Natural killer cell treated with Interleukin-12 subunit alpha and Interleukin-12 subunit beta and Interleukin-15 and Interleukin-18, amount 100 ng/mL, for 72 hours (primary cell): ENCODE measurements at regions not wholly inside any gene's neighbourhood (a gene's known extent, or its start where the extent isn't known, plus 50 kb on each side); places are given as distances from the start of the nearest gene placed in this dataset.
"Not testable (repeated sequence)": the region's sequence is repeated elsewhere in the genome, so short reads cannot be mapped to it uniquely, and the experiment has no call there.

Experiments
- ATAC-seq, 2 donors: fragments of 150-1000 bp; cut with Tn5 transposase in 1 of 2; sonication (Bioruptor Pico), chemical (Tn5 transposase) in 1 of 2; 2 replicates each; pipeline ENCODE4 v1.10.0; 2021
- DNase-seq: peaks from one replicate; pipeline ENCODE4 v3.0.0; 2022; ENCODE audit warnings: low spot score
- H3K27ac Mint-ChIP-seq, 2 donors: 1 replicate in 1 of 2; 2 replicates in 1 of 2; pipeline ENCODE4 v1.8.0; 2022; ENCODE audit warnings: mixed read lengths in 2 of 2, mild to moderate bottlenecking in 1 of 2, moderate library complexity in 1 of 2
- H3K27me3 Mint-ChIP-seq, 2 donors: 1 replicate in 1 of 2; 2 replicates in 1 of 2; pipeline ENCODE4 v1.8.0; 2022; ENCODE audit warnings: mixed read lengths in 2 of 2
- H3K36me3 Mint-ChIP-seq: one replicate; pipeline ENCODE4 v1.8.0; 2022; ENCODE audit warnings: mixed read lengths
- H3K4me1 Mint-ChIP-seq, 2 donors: 1 replicate in 1 of 2; 2 replicates in 1 of 2; pipeline ENCODE4 v1.8.0; 2022; ENCODE audit warnings: low read depth in 2 of 2, mixed read lengths in 2 of 2, mild to moderate bottlenecking in 1 of 2
- H3K4me3 Mint-ChIP-seq: one replicate; pipeline ENCODE4 v1.8.0; 2022; ENCODE audit warnings: mixed read lengths
- H3K9me3 Mint-ChIP-seq: 2 replicates; pipeline ENCODE4 v1.8.0; 2022; ENCODE audit warnings: mixed read lengths

- no peaks in the 10 kb centered on the region for H3K4me1 Mint-ChIP-seq
- H3K36me3 Mint-ChIP-seq = no peaks in the 10 kb centered on the region
- ATAC-seq (no peak), DNase-seq (no peak)
- H3K4me3 Mint-ChIP-seq = no peak overlapping the region
- H3K27ac Mint-ChIP-seq = no peak overlapping the region
- no peaks in the 10 kb centered on the region for H3K9me3 Mint-ChIP-seq
- H3K27me3 Mint-ChIP-seq = peaks cover 15 to 27% of the 10 kb centered on the region in 2 donors
Measured at GRCh38 chr6:109897561-109898080, 80.5 kb upstream of the GPR6 start.

GRCh38 chr6:109901976-109902375, 76.1 kb upstream of the GPR6 start:
- Mint-ChIP-seq H3K27ac (no peak overlapping the region), H3K4me1 (no peaks in the 10 kb centered on the region), H3K27me3 (peaks cover 25 to 46% of the 10 kb centered on the region in 2 donors), H3K4me3 (no peak overlapping the region), H3K9me3 (no peaks in the 10 kb centered on the region), H3K36me3 (no peaks in the 10 kb centered on the region)
- DNase-seq (no peak), ATAC-seq (no peak)

- Mint-ChIP-seq H3K27ac (no peak overlapping the region), H3K36me3 (no peaks in the 10 kb centered on the region), H3K27me3 (peaks cover 21 to 41% of the 10 kb centered on the region in 2 donors), H3K4me1 (no peaks in the 10 kb centered on the region), H3K9me3 (no peaks in the 10 kb centered on the region), H3K4me3 (no peak overlapping the region)
- ATAC-seq (no peak), DNase-seq (no peak)
Measured at GRCh38 chr6:109902870-109903269, 75.2 kb upstream of the GPR6 start.

- H3K36me3 Mint-ChIP-seq = no peaks in the 10 kb centered on the region
- no peak overlapping the region for H3K27ac Mint-ChIP-seq
- no peak overlapping the region for H3K4me3 Mint-ChIP-seq
- H3K4me1 Mint-ChIP-seq = no peaks in the 10 kb centered on the region
- H3K9me3 Mint-ChIP-seq = no peaks in the 10 kb centered on the region
- H3K27me3 Mint-ChIP-seq = peaks cover 5 to 6% of the 10 kb centered on the region in 2 donors
- no peak for ATAC-seq
- DNase-seq = no peak
Measured at GRCh38 chr6:109910571-109910970, 67.5 kb upstream of the GPR6 start.

GRCh38 chr6:109912118-109912517, 66.0 kb upstream of the GPR6 start:
- Mint-ChIP-seq H3K9me3 (no peaks in the 10 kb centered on the region), H3K27me3 (peaks cover 0 to 3% of the 10 kb centered on the region in 2 donors), H3K36me3 (no peaks in the 10 kb centered on the region), H3K4me3 (no peak overlapping the region), H3K27ac (no peak overlapping the region), H3K4me1 (no peaks in the 10 kb centered on the region)
- DNase-seq = no peak
- no peak for ATAC-seq

GRCh38 chr6:109912952-109913351, 65.2 kb upstream of the GPR6 start:
- no peak for DNase-seq
- no peak for ATAC-seq
- H3K36me3 Mint-ChIP-seq = no peaks in the 10 kb centered on the region
- no peaks in the 10 kb centered on the region for H3K4me1 Mint-ChIP-seq
- H3K27me3 Mint-ChIP-seq = peaks cover 0 to 3% of the 10 kb centered on the region in 2 donors
- H3K27ac Mint-ChIP-seq = no peak overlapping the region
- no peaks in the 10 kb centered on the region for H3K9me3 Mint-ChIP-seq
- H3K4me3 Mint-ChIP-seq = no peak overlapping the region

- H3K9me3 Mint-ChIP-seq, ATAC-seq, H3K4me1 Mint-ChIP-seq, DNase-seq, H3K27me3 Mint-ChIP-seq, H3K4me3 Mint-ChIP-seq, H3K27ac Mint-ChIP-seq, H3K36me3 Mint-ChIP-seq: not testable (repeated sequence)
Measured at GRCh38 chr6:109915748-109916147, 62.4 kb upstream of the GPR6 start.

GRCh38 chr6:109916759-109917158, 61.4 kb upstream of the GPR6 start:
- DNase-seq = no peak
- H3K27me3 Mint-ChIP-seq = peaks cover 6% of the 10 kb centered on the region in 2 donors
- no peaks in the 10 kb centered on the region for H3K9me3 Mint-ChIP-seq
- no peak overlapping the region for H3K4me3 Mint-ChIP-seq
- H3K27ac Mint-ChIP-seq = no peak overlapping the region
- H3K4me1 Mint-ChIP-seq = no peaks in the 10 kb centered on the region
- ATAC-seq = no peak
- no peaks in the 10 kb centered on the region for H3K36me3 Mint-ChIP-seq

GRCh38 chr6:109918227-109918626, 59.9 kb upstream of the GPR6 start:
- Mint-ChIP-seq H3K36me3 (no peaks in the 10 kb centered on the region), H3K4me1 (no peaks in the 10 kb centered on the region), H3K27me3 (peaks cover 6 to 11% of the 10 kb centered on the region in 2 donors), H3K9me3 (no peaks in the 10 kb centered on the region), H3K4me3 (no peak overlapping the region), H3K27ac (no peak overlapping the region)
- no peak for DNase-seq
- ATAC-seq = no peak

- Mint-ChIP-seq H3K4me1 (no peaks in the 10 kb centered on the region), H3K4me3 (no peak overlapping the region), H3K27ac (no peak overlapping the region), H3K9me3 (no peaks in the 10 kb centered on the region), H3K36me3 (no peaks in the 10 kb centered on the region), H3K27me3 (peaks cover 19 to 20% of the 10 kb centered on the region in 2 donors)
- DNase-seq (no peak), ATAC-seq (no peak)
Measured at GRCh38 chr6:109920911-109921310, 57.2 kb upstream of the GPR6 start.

GRCh38 chr6:109922851-109923250, 55.3 kb upstream of the GPR6 start:
- no peak for ATAC-seq
- Mint-ChIP-seq H3K27ac (no peak overlapping the region), H3K27me3 (peaks cover 19 to 22% of the 10 kb centered on the region in 2 donors), H3K36me3 (no peaks in the 10 kb centered on the region), H3K4me3 (no peak overlapping the region), H3K9me3 (no peaks in the 10 kb centered on the region), H3K4me1 (no peaks in the 10 kb centered on the region)
- DNase-seq = no peak

- Mint-ChIP-seq H3K27me3 (peaks cover 19 to 22% of the 10 kb centered on the region in 2 donors), H3K27ac (no peak overlapping the region), H3K36me3 (no peaks in the 10 kb centered on the region), H3K4me1 (no peaks in the 10 kb centered on the region), H3K9me3 (no peaks in the 10 kb centered on the region), H3K4me3 (no peak overlapping the region)
- DNase-seq (no peak), ATAC-seq (no peak)
Measured at GRCh38 chr6:109925075-109925474, 53.0 kb upstream of the GPR6 start.

- no peak for DNase-seq
- Mint-ChIP-seq H3K27ac (no peak overlapping the region), H3K4me1 (peaks cover 0 to 2% of the 10 kb centered on the region in 2 donors), H3K4me3 (no peak overlapping the region), H3K36me3 (no peaks in the 10 kb centered on the region), H3K27me3 (peaks cover 13% of the 10 kb centered on the region in 2 donors), H3K9me3 (no peaks in the 10 kb centered on the region)
- no peak for ATAC-seq
Measured at GRCh38 chr6:109927052-109927451, 51.1 kb upstream of the GPR6 start.
